IMR-90 (cell line): ENCODE measurements at regions not wholly inside any gene's neighbourhood (a gene's known extent, or its start where the extent isn't known, plus 50 kb on each side); places are given as distances from the start of the nearest gene placed in this dataset.

ENCODE experiments used
- ATAC-seq: fragments of 200-7000 bp; cut with Tn5 transposase; 2 replicates; pipeline ENCODE4 v1.9.1; 2020; ENCODE audit warnings: low read depth, mild to moderate bottlenecking, moderate library complexity
- BruUV-seq: library from RNA; stranded (reverse); fragments of 400-500 nt; replicated peaks from 2 replicates; lab custom pipeline; 2021; lab: Mats Ljungman, UMichigan
- CTCF ChIA-PET: fragments of 300-600 bp; formaldehyde crosslinking; extraction: SDS; loops from one replicate; lab custom pipeline; 2021; ENCODE audit warnings: antibody characterized with exemption; lab: Yijun Ruan, JAX
- POLR2A ChIA-PET: fragments of 300-600 bp; sonication (Branson Sonifier 250); formaldehyde crosslinking; loops from one replicate; lab custom pipeline; 2022; ENCODE audit warnings: antibody characterized with exemption; ENCODE audit not compliant: unreplicated experiment; lab: Charles Lee
- DNase-seq: peaks from one replicate; pipeline ENCODE4 v3.0.0; 2013
- H2AFZ ChIP-seq: replicated peaks from 2 replicates; pipeline ENCODE3; 2013; ENCODE audit warnings: low read length, mild to moderate bottlenecking; ENCODE audit not compliant: poor library complexity
- H2AK5ac ChIP-seq: 2 replicates; pipeline ENCODE4 v1.6.1; 2013; ENCODE audit warnings: low read depth, low read length, inconsistent platforms
- H2AK9ac ChIP-seq: replicated peaks from 2 replicates; pipeline ENCODE3; 2013; ENCODE audit warnings: mild to moderate bottlenecking, low read depth, low read length, moderate library complexity; ENCODE audit not compliant: poor library complexity
- H2BK120ac ChIP-seq: 2 replicates; pipeline ENCODE4 v1.6.1; 2013; ENCODE audit warnings: low read depth, low read length, inconsistent platforms
- H2BK15ac ChIP-seq: 3 replicates; pipeline ENCODE4 v1.6.1; 2013; ENCODE audit warnings: low read depth, low read length, inconsistent platforms
- H2BK20ac ChIP-seq: 2 replicates; pipeline ENCODE4 v1.6.1; 2013; ENCODE audit warnings: low read depth, mild to moderate bottlenecking, inconsistent platforms, low read length, moderate library complexity
- H2BK5ac ChIP-seq: 2 replicates; pipeline ENCODE4 v1.6.1; 2013; ENCODE audit warnings: mild to moderate bottlenecking, low read depth, low read length, inconsistent platforms; ENCODE audit not compliant: poor library complexity, severe bottlenecking
- H3K14ac ChIP-seq: replicated peaks from 2 replicates; pipeline ENCODE4 v1.6.1; 2013; ENCODE audit warnings: low read depth, low read length, inconsistent platforms
- H3K18ac ChIP-seq: 2 replicates; pipeline ENCODE4 v1.6.1; 2013; ENCODE audit warnings: low read depth, low read length, control low read depth
- H3K23ac ChIP-seq: 2 replicates; pipeline ENCODE4 v1.6.1; 2013; ENCODE audit warnings: low read depth, low read length, inconsistent platforms
- H3K27ac ChIP-seq: 2 replicates; pipeline ENCODE4 v1.5.1; 2013; ENCODE audit warnings: mild to moderate bottlenecking, control low read depth, low read length; ENCODE audit not compliant: insufficient read depth
- H3K27me3 ChIP-seq: 2 replicates; pipeline ENCODE4 v1.6.1; 2013; ENCODE audit warnings: low read length; ENCODE audit not compliant: control insufficient read depth, insufficient read depth
- H3K36me3 ChIP-seq: 2 replicates; pipeline ENCODE4 v1.6.1; 2013; ENCODE audit warnings: low read length, mixed read lengths; ENCODE audit not compliant: control insufficient read depth, insufficient read depth
- H3K4ac ChIP-seq: 2 replicates; pipeline ENCODE4 v1.6.1; 2013; ENCODE audit warnings: low read depth, low read length, inconsistent platforms
- H3K4me1 ChIP-seq: 2 replicates; pipeline ENCODE4 v1.6.1; 2013; ENCODE audit warnings: low read length, mixed read lengths; ENCODE audit not compliant: control insufficient read depth, insufficient read depth
- H3K4me2 ChIP-seq: 2 replicates; pipeline ENCODE4 v1.6.1; 2013; ENCODE audit warnings: low read depth, mild to moderate bottlenecking, control low read depth, low read length, moderate library complexity
- H3K4me3 ChIP-seq: 2 replicates; pipeline ENCODE4 v1.5.1; 2013; ENCODE audit warnings: low read depth, mild to moderate bottlenecking, control low read depth, low read length, moderate library complexity; ENCODE audit not compliant: insufficient read depth
- H3K56ac ChIP-seq: 2 replicates; pipeline ENCODE4 v1.6.1; 2013; ENCODE audit warnings: low read length, inconsistent platforms; ENCODE audit not compliant: insufficient read depth; ENCODE audit errors: extremely low read depth
- H3K79me1 ChIP-seq, 2 experiments: 2 replicates each; pipeline ENCODE4 v1.6.1; 2013; ENCODE audit warnings: low read length in 2 of 2, inconsistent platforms in 1 of 2, low read depth in 1 of 2
- H3K9ac ChIP-seq: 2 replicates; pipeline ENCODE4 v1.6.1; 2013; ENCODE audit warnings: low read depth, low read length, control low read depth
- H3K9me1 ChIP-seq: 2 replicates; pipeline ENCODE4 v1.6.1; 2013; ENCODE audit warnings: low read length, inconsistent platforms; ENCODE audit not compliant: insufficient read depth
- H3K9me3 ChIP-seq: 2 replicates; pipeline ENCODE4 v1.6.1; 2013; ENCODE audit warnings: low read length; ENCODE audit not compliant: control insufficient read depth, insufficient read depth
- H4K20me1 ChIP-seq: 2 replicates; pipeline ENCODE4 v1.6.1; 2013; ENCODE audit warnings: low read length, inconsistent platforms; ENCODE audit not compliant: insufficient read depth
- H4K5ac ChIP-seq: 2 replicates; pipeline ENCODE4 v1.6.1; 2013; ENCODE audit warnings: mild to moderate bottlenecking, low read depth, low read length, control low read depth
- H4K8ac ChIP-seq, 2 experiments: 2 replicates each; pipeline ENCODE4 v1.6.1; 2013; ENCODE audit warnings: low read depth in 2 of 2, low read length in 2 of 2, control low read depth in 1 of 2, inconsistent platforms in 1 of 2
- H4K91ac ChIP-seq: 2 replicates; pipeline ENCODE4 v1.6.1; 2013; ENCODE audit warnings: low read depth, low read length, inconsistent platforms; ENCODE audit not compliant: insufficient read depth
- FOS ChIP-seq: fragments of 150-350 bp; IDR thresholded peaks from 2 replicates; pipeline ENCODE4 v1.6.1; 2016; ENCODE audit warnings: low read depth, low read length
- RFX5 ChIP-seq: IDR thresholded peaks from 2 replicates; pipeline ENCODE4 v1.8.0; 2012; ENCODE audit warnings: low read depth, mild to moderate bottlenecking, low read length, moderate library complexity
- WGBS, 2 experiments: methylation state at CpG; one replicate each; pipeline versions ENCODE4 v1.1.5 to v1.1.7; 2013; ENCODE audit warnings: missing lambda C conversion rate in 2 of 2; ENCODE audit not compliant: insufficient read length in 1 of 2; ENCODE audit errors: extremely low coverage in 2 of 2; 5-methylcytosine and 5-hydroxymethylcytosine counted together
- dilution Hi-C: fragments of 300-500 bp; cut with HindIII; formaldehyde crosslinking; loops from one replicate; pipeline ENCODE4 v1.14.3; 2018; ENCODE audit warnings: low sequenced_read_pairs; ENCODE audit not compliant: unreplicated experiment
- in situ Hi-C: fragments of 300-500 bp; cut with MboI; formaldehyde crosslinking; loops from 3 replicates; pipeline ENCODE4 v1.14.3; 2019; ENCODE audit warnings: low sequenced_read_pairs, inconsistent platforms, mixed read lengths
- intact Hi-C: fragments of 100-400 bp; cut with micrococcal nuclease; formaldehyde crosslinking; loops from 2 replicates; pipeline ENCODE4 v1.10.0; 2022
- TF ChIP-seq, protein P1 (sequence below): conservative IDR thresholded peaks from 2 replicates; pipeline ENCODE4 v1.5.1; 2012; ENCODE audit warnings: mild to moderate bottlenecking, low read depth, low read length, improper control_type of control experiment

DNA sequence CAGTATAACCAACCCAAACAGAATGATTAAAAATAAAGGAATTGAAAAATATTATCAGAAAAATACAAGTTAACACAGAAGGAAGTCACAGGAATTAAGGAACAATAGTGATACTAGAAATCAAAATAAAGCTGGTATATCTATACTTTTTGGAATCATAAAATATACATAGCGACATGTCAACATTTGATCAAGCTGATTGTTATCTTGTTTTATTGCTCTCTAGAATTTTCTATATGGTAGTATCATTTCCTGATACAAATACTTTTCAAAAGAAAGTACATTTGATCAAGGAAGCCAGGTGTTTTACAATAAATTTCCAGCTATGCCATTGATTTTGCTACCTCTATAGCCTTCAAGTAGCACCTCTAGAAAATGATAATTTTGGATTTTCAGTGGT is 489.5 kb upstream of the PKN2 start:
- no peak overlapping the region for H2BK5ac ChIP-seq
- CTCF ChIA-PET, result interaction anchor here (0.6 to 2.2 kb wide), 2 partner anchors 14 to 1016 kb away, joined by 3 to 9 read pairs; no protein-coding TSS in a partner anchor
- no CpG with 5 or more reads among the region's 1 CpG for whole genome bisulfite sequencing, 2 experiments

More for the DNA sequence above, 489.5 kb upstream of the PKN2 start:
- H4K91ac ChIP-seq, result no peak overlapping the region
- in situ Hi-C loops (no loop called here), dilution Hi-C loops (no loop called here), intact Hi-C loops (no loop called here)
- H4K8ac ChIP-seq, result no peak overlapping the region
- no peak overlapping the region for H2BK15ac ChIP-seq
- H3K27ac ChIP-seq, result no peak overlapping the region
- H4K5ac ChIP-seq, result no peak overlapping the region
- no peak overlapping the region for H3K9ac ChIP-seq
- TF ChIP-seq, protein P1, sequence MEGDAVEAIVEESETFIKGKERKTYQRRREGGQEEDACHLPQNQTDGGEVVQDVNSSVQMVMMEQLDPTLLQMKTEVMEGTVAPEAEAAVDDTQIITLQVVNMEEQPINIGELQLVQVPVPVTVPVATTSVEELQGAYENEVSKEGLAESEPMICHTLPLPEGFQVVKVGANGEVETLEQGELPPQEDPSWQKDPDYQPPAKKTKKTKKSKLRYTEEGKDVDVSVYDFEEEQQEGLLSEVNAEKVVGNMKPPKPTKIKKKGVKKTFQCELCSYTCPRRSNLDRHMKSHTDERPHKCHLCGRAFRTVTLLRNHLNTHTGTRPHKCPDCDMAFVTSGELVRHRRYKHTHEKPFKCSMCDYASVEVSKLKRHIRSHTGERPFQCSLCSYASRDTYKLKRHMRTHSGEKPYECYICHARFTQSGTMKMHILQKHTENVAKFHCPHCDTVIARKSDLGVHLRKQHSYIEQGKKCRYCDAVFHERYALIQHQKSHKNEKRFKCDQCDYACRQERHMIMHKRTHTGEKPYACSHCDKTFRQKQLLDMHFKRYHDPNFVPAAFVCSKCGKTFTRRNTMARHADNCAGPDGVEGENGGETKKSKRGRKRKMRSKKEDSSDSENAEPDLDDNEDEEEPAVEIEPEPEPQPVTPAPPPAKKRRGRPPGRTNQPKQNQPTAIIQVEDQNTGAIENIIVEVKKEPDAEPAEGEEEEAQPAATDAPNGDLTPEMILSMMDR, result no peak
- no peak for TF ChIP-seq RFX5
- no peak for TF ChIP-seq FOS
- H3K9me3 ChIP-seq, result no peaks in the 10 kb centered on the region
- no peaks in the 10 kb centered on the region for H3K36me3 ChIP-seq
- H3K79me1 ChIP-seq, result no peaks in the 10 kb centered on the region
- no peaks in the 10 kb centered on the region for H3K9me1 ChIP-seq
- no peak overlapping the region for H3K23ac ChIP-seq
- no peaks in the 10 kb centered on the region for H3K27me3 ChIP-seq
- H3K56ac ChIP-seq, result no peak overlapping the region
- H3K4me3 ChIP-seq, result no peak overlapping the region
- no peak overlapping the region for H2AFZ ChIP-seq
- no peak overlapping the region for H3K18ac ChIP-seq
- H4K20me1 ChIP-seq, result no peaks in the 10 kb centered on the region
- POLR2A ChIA-PET, result no interaction called here
- no TSS peak for BruUV-seq
- no peak overlapping the region for H2AK9ac ChIP-seq
- H2AK5ac ChIP-seq, result no peak overlapping the region
- no peak overlapping the region for H2BK20ac ChIP-seq
- H3K14ac ChIP-seq, result no peak overlapping the region
- no peaks in the 10 kb centered on the region for H3K4me1 ChIP-seq
- H3K4me2 ChIP-seq, result no peak overlapping the region
- ATAC-seq (no peak), DNase-seq (no peak)
- H3K4ac ChIP-seq, result no peak overlapping the region
- H2BK120ac ChIP-seq, result no peak overlapping the region
